CD4-positive, alpha-beta T cell treated with Interleukin-15 for 1 hour (primary cell): ENCODE measurements at regions not wholly inside any gene's neighbourhood (a gene's known extent, or its start where the extent isn't known, plus 50 kb on each side); places are given as distances from the start of the nearest gene placed in this dataset.

Experiments used
- DNase-seq: peaks from one replicate; pipeline ENCODE4 v3.0.0-alpha.2; 2020

DNA sequence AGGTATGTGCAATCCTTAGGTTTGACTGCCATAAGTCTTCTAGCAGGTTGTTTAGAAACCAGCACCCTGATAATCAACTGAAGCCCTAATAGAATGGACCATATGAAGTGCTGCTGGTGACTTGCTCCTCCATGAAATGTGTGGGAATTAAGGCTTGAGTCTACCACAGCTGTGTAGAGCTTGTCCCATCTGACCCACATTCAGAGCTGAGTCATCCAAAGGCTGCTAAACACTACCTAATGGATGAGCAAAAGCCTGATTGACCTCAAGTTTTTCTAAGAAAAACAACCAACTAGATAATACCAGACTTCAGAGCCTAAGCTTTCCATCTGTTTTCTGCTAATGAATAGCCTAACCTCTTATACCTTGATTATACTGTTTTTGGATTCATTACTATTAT, 120.3 kb upstream of the MOCS1 start:
- DNase-seq = no peak

DNA sequence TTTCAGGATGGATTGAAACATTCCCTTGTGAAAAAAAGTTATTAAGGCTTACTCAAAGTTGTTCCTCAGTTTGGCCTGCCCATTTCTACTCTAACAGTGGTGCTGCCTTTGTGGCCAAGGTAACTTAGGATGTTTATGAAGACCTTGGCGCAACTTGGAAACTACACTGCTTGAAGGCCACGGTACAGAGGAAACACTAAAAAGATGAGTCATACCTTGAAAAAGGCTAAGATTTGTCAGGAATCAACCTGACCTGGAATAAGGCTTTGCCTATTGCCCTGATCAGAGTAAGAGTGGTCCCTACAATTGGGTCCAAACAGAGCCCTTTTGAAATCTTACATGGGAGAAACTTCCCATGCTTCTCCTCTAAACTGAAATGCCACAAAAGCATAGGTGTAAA, 119.9 kb upstream of the MOCS1 start:
- no peak for DNase-seq

DNA sequence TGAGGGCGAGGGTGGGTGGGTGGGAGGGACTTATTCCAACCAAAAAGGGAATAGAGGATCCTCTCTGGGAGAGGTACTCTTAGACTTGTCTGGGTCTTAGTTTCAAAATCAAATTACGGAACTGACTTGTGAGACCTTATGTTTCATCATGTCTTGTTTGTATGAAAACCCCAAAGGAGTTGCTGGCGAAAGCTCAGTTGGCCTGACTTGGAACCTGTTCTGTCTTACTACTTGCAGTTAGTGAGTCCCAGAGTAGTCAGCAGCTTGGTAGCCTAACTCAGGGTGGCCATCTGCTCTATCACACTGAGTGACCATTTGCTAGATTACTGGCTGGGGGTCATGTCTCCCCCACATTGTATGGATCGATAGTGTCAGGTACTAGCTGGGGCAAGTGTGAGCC, 114.9 kb upstream of the MOCS1 start:
- DNase-seq = no peak

DNA sequence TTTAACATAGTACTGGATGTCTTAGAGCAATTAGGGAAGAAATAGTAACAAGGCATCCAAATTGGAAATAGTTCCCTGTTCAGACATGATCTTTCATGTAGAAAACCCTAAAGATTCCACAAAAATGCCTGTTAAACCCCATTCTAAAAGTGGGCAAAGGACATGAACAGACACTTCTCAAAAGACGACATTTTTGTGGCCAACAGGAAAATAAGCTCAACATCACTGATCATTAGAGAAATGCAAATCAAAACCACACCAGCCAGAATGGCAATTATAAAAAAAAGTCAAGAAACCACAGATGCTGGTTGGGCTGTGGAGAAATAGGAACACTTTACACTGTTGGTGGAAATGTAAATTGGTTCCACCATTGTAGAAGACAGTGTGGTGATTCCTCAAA, 109.9 kb upstream of the MOCS1 start:
- no peak for DNase-seq

DNA sequence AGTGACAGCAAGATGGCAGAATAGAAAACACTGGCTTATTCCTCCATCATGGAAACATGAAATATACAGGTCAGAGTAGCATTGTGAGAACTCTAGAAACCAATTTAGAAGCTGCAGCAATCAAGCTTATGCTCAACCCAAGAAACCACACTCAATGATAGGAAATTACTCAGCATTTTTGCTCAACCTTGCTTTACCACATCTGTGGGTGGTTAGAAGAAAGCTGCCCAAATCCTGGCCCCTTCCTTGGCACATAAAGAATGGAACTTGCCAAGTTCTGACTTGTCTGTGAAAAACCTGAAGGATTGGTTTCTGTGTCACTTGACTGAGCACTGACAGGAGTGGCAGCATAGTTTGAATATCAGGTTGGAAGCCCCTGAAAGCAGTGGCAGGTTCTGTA, 108.0 kb upstream of the MOCS1 start:
- no peak for DNase-seq

DNA sequence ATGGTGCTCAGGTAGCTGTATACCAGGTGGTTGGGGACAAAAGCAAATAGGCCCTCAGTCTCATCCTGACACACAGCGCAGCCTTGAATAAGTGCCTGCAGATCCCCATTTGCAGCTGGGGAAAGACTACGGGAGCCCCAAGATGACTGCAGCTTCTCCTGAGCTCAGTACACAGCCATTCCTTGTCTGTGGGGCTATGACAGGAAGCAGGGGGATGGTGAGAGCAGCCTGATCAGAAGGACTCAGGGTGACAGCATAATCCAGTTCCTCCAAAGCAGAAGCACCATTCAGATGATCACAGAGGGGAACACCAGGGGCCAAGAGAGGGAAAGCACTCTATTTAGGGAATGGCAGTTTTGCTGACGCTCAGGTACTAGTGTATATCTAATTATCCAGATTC, 104.8 kb upstream of the MOCS1 start:
- no peak for DNase-seq

DNA sequence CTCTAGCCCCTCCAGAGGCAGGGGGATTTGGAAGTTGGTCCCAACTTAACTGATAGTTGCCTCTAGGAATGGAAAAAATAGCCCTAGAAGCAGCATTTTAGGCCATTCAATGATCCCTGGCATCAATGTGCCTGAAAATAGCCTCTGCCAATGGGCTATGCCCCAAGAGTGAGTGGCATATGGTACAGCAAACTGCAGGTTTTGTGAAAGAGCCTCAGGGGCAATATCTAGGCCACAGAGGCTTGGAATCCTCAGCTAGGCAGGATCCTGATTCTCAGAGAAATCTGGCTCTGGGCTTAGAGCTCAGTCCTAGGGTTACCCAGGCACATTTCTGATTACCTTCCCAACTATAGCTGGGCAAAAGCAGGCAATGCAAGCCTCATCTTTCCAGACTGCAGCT, 104.4 kb upstream of the MOCS1 start:
- no peak for DNase-seq

DNA sequence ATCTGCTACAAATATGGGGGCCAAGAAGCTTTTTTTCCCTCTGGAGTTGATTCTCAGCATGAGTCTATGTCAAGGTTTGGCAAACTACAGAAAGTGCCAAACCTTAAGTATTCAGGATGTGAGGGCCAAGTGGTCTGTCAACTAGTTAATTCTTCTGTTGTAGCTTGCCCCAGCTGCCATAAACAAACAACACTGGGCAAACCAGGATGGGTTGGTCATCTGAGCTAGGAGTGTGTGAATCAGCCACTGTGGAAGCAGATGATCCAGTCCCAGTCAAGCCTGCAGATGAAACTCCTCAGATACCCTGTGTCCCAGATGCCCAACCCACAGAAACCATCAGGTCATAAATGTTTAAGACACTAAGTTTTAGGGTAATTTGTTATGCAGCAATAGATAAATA, 103.0 kb upstream of the MOCS1 start:
- DNase-seq = no peak

DNA sequence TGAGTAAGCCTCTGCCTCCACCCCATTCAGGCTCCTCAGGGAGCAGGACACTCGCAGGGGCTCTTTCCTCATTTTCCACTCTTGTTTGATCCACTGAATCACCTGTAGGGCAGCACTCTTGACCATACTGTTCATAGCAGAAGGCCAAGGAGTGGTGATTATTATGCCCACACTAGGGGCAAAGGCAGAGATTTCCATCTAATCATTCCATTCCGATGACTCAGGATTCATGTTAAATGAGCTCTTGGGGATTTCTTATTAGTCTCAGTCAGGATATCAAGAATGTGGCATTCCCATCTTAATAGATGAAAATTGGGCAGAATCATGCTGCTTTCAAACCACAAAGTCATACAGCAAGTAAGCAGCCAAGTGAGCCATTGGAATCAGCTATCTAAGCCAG, 101.9 kb upstream of the MOCS1 start:
- no peak for DNase-seq

DNA sequence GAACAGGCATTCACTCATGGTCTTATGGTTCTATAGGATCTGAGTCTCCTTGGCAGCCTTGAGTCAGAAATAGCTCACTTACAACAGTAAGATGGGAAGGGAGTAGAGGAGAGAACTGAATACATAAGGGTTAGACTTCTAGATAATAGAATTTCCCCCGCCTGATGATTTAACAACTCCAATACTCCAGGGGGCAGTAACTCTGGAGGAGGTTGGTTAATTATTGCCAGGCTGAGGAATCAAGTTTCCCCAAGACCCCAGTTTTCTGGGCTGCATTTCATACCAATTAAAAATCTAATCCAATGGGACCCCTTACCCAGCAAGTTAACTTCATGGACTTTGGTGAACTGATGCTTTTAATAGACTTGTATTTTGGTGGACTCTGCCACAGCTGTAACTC, 94.2 kb upstream of the MOCS1 start:
- DNase-seq = no peak

DNA sequence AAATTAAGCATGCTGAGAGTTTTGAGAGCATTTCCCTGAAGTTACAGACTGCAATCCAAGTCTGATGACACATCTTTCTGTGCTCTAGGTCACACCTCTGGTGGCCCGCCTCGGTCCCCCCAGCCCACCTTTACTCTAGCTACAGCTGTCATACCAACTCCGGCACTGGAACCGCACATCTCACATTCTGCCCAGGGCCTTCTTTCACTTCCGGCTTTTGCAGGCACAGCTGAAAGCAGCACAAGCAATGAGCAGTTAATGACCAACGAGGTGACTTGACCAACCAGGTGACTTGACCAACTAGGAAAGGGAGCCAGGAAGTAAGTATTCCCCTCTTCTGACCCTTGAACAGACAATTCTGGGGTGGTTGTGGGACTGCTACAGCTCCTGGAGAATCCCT, 88.6 kb upstream of the MOCS1 start:
- no peak for DNase-seq

DNA sequence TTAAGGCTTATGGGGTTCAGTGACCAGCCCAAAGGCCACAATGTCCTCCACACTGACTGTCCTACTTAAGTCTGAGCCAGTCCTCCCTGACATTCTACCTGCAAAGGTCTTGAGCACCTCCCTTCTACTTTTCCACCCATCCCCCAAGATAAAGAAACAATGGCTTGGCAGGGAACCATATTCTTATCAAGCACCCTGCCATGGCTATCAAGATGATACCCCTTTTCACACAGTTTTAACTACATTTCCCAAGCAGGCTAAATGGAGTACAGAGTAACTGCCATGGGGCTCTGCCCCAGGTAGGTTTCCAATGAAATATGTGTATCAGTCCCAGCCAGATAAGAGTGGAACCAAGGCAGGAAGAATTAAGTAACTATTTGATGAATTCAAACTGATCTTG, 85.9 kb upstream of the MOCS1 start:
- no peak for DNase-seq

DNA sequence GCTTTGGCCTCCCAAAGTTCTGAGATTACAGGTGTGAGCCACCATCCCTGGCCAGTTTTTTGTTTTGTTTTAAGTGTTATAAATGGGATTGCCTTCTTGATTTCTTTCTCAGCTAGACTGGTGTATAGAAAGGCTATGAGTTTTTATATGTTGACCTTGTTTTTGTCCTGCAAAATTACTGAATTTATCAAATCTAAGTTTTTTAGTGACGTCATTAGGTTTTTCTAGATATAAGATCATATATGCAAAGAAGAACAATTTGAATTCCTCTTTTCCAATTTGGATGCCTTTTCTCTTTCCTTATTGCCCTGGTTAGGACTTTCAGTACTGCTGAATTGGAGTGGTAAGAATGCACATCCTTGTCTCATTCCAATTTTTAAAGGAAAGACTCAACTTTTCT, 81.3 kb upstream of the MOCS1 start:
- no peak for DNase-seq

DNA sequence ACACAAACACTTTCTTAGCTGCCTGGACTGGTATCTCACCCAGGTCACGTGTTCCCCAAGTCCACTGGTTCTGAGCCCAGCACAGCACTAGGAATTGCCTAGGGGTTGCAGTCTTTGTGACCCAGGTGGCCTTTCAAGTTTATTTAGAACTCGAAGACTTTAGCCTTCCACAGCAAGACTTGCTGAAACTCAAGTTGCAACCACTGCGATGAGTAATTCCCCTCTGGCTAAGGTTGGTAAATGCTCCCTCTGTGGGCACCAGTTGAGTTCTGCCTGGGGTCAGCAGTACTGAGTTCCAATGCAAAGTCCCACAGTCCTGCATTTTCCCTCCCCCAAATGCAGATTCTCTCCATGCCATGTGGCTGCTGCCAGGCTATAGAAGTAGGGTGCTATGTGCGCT, 77.6 kb upstream of the MOCS1 start:
- DNase-seq = no peak

DNA sequence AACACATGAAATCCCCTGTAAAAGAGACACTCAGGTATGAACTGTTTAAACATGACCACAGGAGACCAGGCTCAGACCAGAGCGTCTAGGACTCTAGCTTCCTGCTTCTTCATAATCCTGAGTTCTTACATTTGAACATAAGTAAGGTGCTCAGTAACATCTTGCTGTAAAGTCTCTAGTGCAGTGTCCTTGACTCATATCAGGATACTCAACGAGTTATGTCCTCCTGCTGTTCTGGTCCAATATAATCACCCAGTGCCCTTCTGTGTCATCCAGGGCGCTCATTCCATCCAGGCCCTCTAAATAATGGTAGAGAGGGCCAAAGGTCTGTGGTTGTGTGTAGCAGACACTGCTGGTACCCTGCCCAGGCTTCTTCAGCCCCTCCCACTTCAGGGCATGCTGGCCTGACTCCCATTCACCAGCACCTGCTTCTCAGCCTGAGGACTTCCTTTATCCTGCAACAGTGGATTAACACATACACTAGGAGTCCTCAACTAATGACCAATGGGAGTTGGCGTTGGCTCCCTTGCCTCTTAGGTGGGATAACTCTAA, 66.8 kb upstream of the MOCS1 start:
- no peak for DNase-seq

DNA sequence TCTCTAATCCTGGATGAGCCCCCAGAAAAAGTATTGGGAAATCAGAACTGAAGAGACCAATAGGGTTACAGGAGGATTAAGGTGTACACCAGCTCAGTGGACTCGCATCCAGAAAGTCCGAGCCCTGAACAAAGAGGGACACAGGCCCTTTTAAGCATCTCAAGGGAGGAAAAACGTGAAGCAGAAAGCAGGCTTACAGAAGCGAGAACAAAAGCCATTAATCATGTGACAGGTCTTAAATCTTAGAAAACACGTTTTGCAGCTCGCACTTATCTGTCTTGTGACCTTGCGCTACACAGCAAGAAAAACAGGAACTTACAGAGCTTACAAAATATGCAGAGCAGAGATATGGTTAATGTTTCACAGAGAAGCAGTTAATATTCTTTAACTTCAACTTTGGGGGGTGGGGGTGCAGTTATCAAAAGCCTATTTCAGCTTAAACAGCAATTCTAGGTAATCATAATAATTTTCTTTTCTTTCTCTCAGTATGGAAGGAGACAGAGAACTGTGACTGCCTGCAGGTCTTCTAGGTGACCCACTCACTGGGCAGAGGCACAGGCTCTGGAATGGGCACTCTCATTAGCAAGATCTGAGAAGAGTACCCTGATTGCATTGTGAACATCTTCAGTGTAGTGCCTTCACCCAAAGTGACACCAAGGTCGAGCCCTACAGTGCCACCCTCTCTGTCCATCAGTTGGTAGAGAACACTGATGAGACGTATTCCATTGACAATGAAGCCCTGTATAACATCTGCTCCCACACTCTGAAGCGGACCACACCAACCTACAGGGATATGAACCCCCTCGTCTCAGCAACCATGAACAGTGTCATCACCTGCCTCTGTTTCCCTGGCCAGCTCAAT, 65.0 kb upstream of the MOCS1 start:
- no peak for DNase-seq

DNA sequence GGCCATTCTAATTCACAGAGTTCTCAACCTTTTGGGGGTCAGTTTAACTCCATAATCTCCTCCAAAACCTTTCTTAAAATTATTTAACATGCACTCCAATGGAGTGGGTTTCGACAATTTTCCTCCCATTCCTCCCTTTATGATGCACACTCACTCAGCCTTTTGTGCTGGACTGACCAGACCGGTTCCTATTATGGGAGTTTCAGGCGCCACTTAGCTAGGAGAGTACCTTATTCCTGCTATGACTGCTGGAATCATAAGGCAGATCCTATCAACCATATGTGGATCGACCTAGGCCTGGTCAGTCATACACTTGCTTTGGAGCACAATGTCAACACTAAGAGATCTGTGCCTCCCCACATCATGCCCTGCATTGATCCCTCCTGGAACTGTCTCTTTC, 63.9 kb upstream of the MOCS1 start:
- DNase-seq = no peak

DNA sequence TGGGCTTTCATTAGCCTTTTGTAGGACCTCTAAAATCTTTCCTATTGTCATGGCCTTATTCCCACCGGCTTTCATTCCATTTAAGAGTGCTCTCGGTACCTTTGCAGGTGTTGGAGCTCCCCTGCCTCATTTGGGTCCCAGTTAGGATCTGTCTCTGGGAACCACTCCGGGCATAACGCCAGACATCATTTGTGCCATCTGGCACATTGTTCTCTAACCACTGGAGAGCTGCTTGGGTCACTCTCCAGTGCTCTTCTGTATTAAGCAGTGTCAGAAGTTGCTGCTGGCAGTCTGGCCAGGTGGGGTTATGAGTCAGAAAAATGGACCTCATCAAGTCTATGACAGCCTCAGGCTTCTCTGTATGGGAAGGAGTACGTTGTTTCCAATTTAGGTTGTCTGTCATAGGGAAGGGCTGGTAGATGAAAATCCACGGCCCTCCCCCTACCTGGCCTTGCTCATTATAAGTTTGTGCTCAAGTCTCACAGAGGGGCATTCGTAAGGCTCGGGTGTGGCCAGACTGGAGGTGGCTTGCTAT, 62.9 kb upstream of the MOCS1 start:
- no peak for DNase-seq

DNA sequence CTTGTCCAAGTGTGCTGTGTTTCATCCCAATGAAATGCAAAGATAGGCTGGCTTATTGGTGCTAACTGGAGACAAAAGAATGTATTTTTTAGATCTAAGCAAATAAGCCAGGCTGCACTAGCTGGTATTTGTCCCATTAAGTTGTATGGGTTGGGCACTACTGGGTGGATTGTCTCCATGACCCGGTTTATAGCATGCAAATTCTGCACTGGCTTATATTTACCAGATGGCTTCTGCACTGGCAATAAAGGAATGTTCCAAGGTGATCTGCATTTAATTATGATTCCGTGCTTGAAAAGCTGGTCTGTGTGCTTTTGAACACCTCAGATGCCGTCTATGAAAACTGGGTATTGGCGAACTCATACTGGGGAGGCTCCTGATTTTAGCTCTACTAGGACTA, 61.4 kb upstream of the MOCS1 start:
- no peak for DNase-seq

DNA sequence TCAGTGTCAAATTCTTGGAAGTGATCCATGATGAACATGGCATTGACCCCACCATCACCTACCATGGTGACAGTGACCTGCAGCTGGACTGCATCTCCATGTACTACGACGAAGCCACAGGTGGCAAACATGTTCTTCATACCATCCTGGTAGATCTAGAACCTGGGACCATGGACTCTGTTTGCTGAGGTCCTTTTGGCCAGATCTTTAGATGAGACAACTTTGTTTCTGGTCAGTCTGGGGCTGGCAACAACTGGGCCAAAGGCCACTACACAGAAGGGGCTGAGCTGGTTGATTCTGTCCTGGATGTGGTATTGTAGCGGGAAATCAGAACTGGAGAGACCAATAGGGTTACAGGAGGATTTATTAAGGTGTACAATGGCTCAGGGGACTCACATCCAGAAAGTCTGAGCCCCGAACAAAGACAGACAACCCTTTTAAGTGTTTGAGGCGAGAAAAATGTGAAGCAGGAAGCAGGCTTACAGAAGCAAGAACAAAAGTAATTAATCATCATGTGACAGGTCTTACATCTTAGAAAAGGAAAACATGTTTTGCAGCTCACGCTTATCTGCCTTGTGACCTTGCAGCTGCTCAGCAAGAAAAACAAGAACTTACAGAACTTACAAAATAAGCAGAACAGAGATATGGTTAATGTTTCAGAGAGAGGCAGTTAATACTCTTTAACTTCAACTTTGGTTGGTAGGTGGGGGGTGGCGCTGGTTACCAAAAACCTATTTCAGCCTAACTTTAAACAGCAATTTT, 58.8 kb upstream of the MOCS1 start:
- no peak for DNase-seq
